CD4-positive, alpha-beta T cell (primary cell): ENCODE measurements at regions not wholly inside any gene's neighbourhood (a gene's known extent, or its start where the extent isn't known, plus 50 kb on each side); places are given as distances from the start of the nearest gene placed in this dataset.

ENCODE experiments used
- ATAC-seq: fragments of 200-7000 bp; cut with Tn5 transposase; one replicate; pipeline ENCODE4 v1.10.0; 2022; ENCODE audit warnings: mild to moderate bottlenecking; ENCODE audit not compliant: poor library complexity
- CTCF ChIA-PET: fragments of 350-600 bp; sonication (Branson Sonifier 250); formaldehyde crosslinking; loops from one replicate; lab custom pipeline; 2021; ENCODE audit warnings: antibody characterized with exemption, inconsistent platforms; lab: Charles Lee
- POLR2A ChIA-PET: fragments of 350-600 bp; sonication (Branson Sonifier 250); formaldehyde crosslinking; loops from one replicate; lab custom pipeline; 2021; ENCODE audit warnings: antibody characterized with exemption, inconsistent platforms; lab: Charles Lee
- DNase-seq, 14 experiments: peaks; one replicate each; pipeline ENCODE4 v3.0.0-alpha.2; 2013 to 2020; ENCODE audit warnings: mixed read lengths in 2 of 14
- H3K27ac ChIP-seq, 2 donors: one replicate each; pipeline versions ENCODE4 v1.5.1 to v1.7.0; 2013; ENCODE audit warnings: low read length in 2 of 2, low read depth in 1 of 2, mild to moderate bottlenecking in 1 of 2
- H3K27me3 ChIP-seq, 2 experiments: 1 replicate in 1 of 2; 2 replicates in 1 of 2; pipeline versions ENCODE4 v1.6.1 to v1.7.0; 2013; ENCODE audit warnings: low read length in 2 of 2, control low read depth in 1 of 2, mild to moderate bottlenecking in 1 of 2, moderate library complexity in 1 of 2; ENCODE audit not compliant: insufficient read depth in 2 of 2, control insufficient read depth in 1 of 2
- H3K36me3 ChIP-seq: one replicate; pipeline ENCODE4 v1.6.1; 2013; ENCODE audit warnings: low read length, control low read depth; ENCODE audit not compliant: insufficient read depth
- H3K4me1 ChIP-seq: one replicate; pipeline ENCODE4 v1.6.1; 2013; ENCODE audit warnings: low read length, control low read depth; ENCODE audit not compliant: insufficient read depth
- H3K4me3 ChIP-seq: one replicate; pipeline ENCODE4 v1.5.1; 2013; ENCODE audit warnings: mild to moderate bottlenecking, low read length, moderate library complexity
- H3K9me3 ChIP-seq, 2 experiments: 1 replicate in 1 of 2; 2 replicates in 1 of 2; pipeline versions ENCODE4 v1.6.1 to v1.7.0; 2013; ENCODE audit warnings: low read length in 2 of 2, mild to moderate bottlenecking in 2 of 2, control low read depth in 1 of 2, moderate library complexity in 1 of 2; ENCODE audit not compliant: control insufficient read depth in 1 of 2, insufficient read depth in 1 of 2
- H3K27ac Mint-ChIP-seq: one replicate; pipeline ENCODE4 v1.8.0; 2020; ENCODE audit warnings: mixed read lengths
- H3K27me3 Mint-ChIP-seq: one replicate; pipeline ENCODE4 v1.8.0; 2021; ENCODE audit warnings: mixed read lengths
- H3K36me3 Mint-ChIP-seq: one replicate; pipeline ENCODE4 v1.8.0; 2021; ENCODE audit warnings: low read depth, mixed read lengths
- H3K4me1 Mint-ChIP-seq: one replicate; pipeline ENCODE4 v1.8.0; 2021; ENCODE audit warnings: low read depth, mixed read lengths
- H3K4me3 Mint-ChIP-seq: one replicate; pipeline ENCODE4 v1.8.0; 2020; ENCODE audit warnings: mild to moderate bottlenecking, mixed read lengths
- H3K9me3 Mint-ChIP-seq: one replicate; pipeline ENCODE4 v1.8.0; 2020; ENCODE audit warnings: mixed read lengths
- CTCF ChIP-seq: fragments of 200-600 bp; IDR thresholded peaks from one replicate; pipeline ENCODE4 v1.8.0; 2022; ENCODE audit warnings: antibody characterized with exemption, mild to moderate bottlenecking
- intact Hi-C, 2 experiments: fragments of 100-400 bp; cut with DNase I in 1 of 2; cut with micrococcal nuclease in 1 of 2; formaldehyde crosslinking; loops; one replicate each; pipeline versions ENCODE4 v1.15.1 to v1.9.0; 2023 to 2025; cut with DNase I, micrococcal nuclease

GRCh38 chr7:116310141-116310540 is 99.8 kb downstream of the TES start:
- DNase-seq (no peak), ATAC-seq (no peak)
- ChIA-PET CTCF (no interaction called here), POLR2A (no interaction called here)
- intact Hi-C loops, result no loop called here
- TF ChIP-seq CTCF, result no peak
- Histone ChIP-seq H3K4me3 (no peak overlapping the region), H3K36me3 (no peaks in the 10 kb centered on the region), H3K27ac (no peak overlapping the region), H3K9me3 (no peaks in the 10 kb centered on the region), H3K27me3 (no peaks in the 10 kb centered on the region), H3K4me1 (no peaks in the 10 kb centered on the region)
- no peak overlapping the region for H3K27ac Mint-ChIP-seq
- no peaks in the 10 kb centered on the region for H3K27me3 Mint-ChIP-seq
- H3K4me3 Mint-ChIP-seq, result no peak overlapping the region
- H3K9me3 Mint-ChIP-seq, result no peaks in the 10 kb centered on the region
- no peaks in the 10 kb centered on the region for H3K4me1 Mint-ChIP-seq
- no peaks in the 10 kb centered on the region for H3K36me3 Mint-ChIP-seq

GRCh38 chr7:116311259-116311658 is 100.9 kb downstream of the TES start:
- intact Hi-C loops, result no loop called here
- Mint-ChIP-seq H3K9me3 (no peaks in the 10 kb centered on the region), H3K4me1 (no peaks in the 10 kb centered on the region), H3K4me3 (no peak overlapping the region), H3K27me3 (peaks cover 2% of the 10 kb centered on the region), H3K36me3 (no peaks in the 10 kb centered on the region), H3K27ac (no peak overlapping the region)
- H3K4me3 ChIP-seq, result no peak overlapping the region
- DNase-seq, result no peak
- no peaks in the 10 kb centered on the region for H3K36me3 ChIP-seq
- ChIA-PET CTCF (no interaction called here), POLR2A (no interaction called here)
- no peak for TF ChIP-seq CTCF
- H3K27me3 ChIP-seq, result no peaks in the 10 kb centered on the region
- no peaks in the 10 kb centered on the region for H3K4me1 ChIP-seq
- ATAC-seq, result no peak
- no peaks in the 10 kb centered on the region for H3K9me3 ChIP-seq
- H3K27ac ChIP-seq, result no peak overlapping the region

GRCh38 chr7:116311816-116312471 is 101.6 kb downstream of the TES start:
- Mint-ChIP-seq H3K9me3 (no peaks in the 10 kb centered on the region), H3K27ac (no peak overlapping the region), H3K36me3 (no peaks in the 10 kb centered on the region), H3K27me3 (peaks cover 9% of the 10 kb centered on the region), H3K4me1 (no peaks in the 10 kb centered on the region), H3K4me3 (no peak overlapping the region)
- intact Hi-C loops, result no loop called here
- no peak for TF ChIP-seq CTCF
- ChIA-PET CTCF (no interaction called here), POLR2A (no interaction called here)
- H3K4me1 ChIP-seq, result no peaks in the 10 kb centered on the region
- H3K4me3 ChIP-seq, result no peak overlapping the region
- DNase-seq (no peak), ATAC-seq (no peak)
- no peaks in the 10 kb centered on the region for H3K36me3 ChIP-seq
- H3K27me3 ChIP-seq, result no peaks in the 10 kb centered on the region
- H3K9me3 ChIP-seq, result no peaks in the 10 kb centered on the region
- H3K27ac ChIP-seq, result no peak overlapping the region
